ENCODE measurements at regions not wholly inside any gene's neighbourhood (a gene's known extent, or its start where the extent isn't known, plus 50 kb on each side); places are given as distances from the start of the nearest gene placed in this dataset.

- TF ChIP-seq POLR2AphosphoS5 (IDR thresholded peaks at IDR 0.05; ENCODE audit: low read depth, low read length), result no peak
- TF ChIP-seq CTCF (IDR thresholded peaks at IDR 0.05), result no peak
- no peak for TF ChIP-seq GABPA (IDR thresholded peaks at IDR 0.05; ENCODE audit: low read depth)
These were observed 294.8 kb downstream of the RNF144B start for GRCh38 chr6:18681832-18682503.
